WERI-Rb-1 (cell line): ENCODE measurements at regions not wholly inside any gene's neighbourhood (a gene's known extent, or its start where the extent isn't known, plus 50 kb on each side); places are given as distances from the start of the nearest gene placed in this dataset.

Experiments used
- DNase-seq: peaks from one replicate; pipeline ENCODE4 v3.0.0-alpha.2; 2020
- H3K27ac ChIP-seq: fragments of 250-450 bp; sonication (Bioruptor Pico); 2 replicates; pipeline ENCODE4 v1.5.1; 2020; ENCODE audit warnings: mild to moderate bottlenecking, moderate library complexity
- H3K27me3 ChIP-seq: fragments of 250-450 bp; sonication (Bioruptor Pico); 2 replicates; pipeline ENCODE4 v1.5.1; 2021; ENCODE audit warnings: mild to moderate bottlenecking, low read depth, moderate library complexity; ENCODE audit not compliant: insufficient read depth, severe bottlenecking
- H3K36me3 ChIP-seq: fragments of 250-450 bp; sonication (Bioruptor Pico); 2 replicates; pipeline ENCODE4 v1.5.1; 2020; ENCODE audit warnings: mild to moderate bottlenecking, moderate library complexity
- H3K4me3 ChIP-seq: 2 replicates; pipeline ENCODE4 v1.5.1; 2011; ENCODE audit warnings: low read depth, mild to moderate bottlenecking, control low read depth, low read length
- H3K9me3 ChIP-seq: fragments of 250-450 bp; sonication (Bioruptor Pico); 2 replicates; pipeline ENCODE4 v1.5.1; 2021; ENCODE audit warnings: mild to moderate bottlenecking, moderate library complexity; ENCODE audit not compliant: severe bottlenecking
- TF ChIP-seq, protein P1 (sequence below): IDR thresholded peaks from 2 replicates; pipeline ENCODE4 v1.5.1; 2011; ENCODE audit warnings: low read depth, mild to moderate bottlenecking, control low read depth, inconsistent platforms, low read length

DNA sequence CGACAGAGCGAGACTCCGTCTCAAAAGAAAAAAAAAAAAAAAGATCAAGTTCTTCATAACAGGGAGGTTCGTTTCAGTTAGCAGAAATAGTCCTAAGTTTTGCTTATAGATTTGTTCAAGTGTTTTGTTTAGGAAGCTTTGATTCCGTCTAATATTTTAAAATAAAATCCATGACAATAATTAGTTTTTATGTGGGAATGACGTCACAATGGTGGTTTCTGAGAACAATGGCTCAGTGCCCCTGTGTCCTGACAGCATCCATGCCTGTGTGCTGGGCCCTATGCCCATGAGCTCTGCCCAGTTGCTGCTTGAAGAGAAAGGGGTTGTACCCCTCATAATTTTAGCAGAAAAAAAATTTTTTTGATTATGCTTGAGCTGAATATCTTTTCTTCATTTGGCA lies 134.0 kb downstream of the SST start:
- H3K4me3 ChIP-seq: no peak overlapping the region
- TF ChIP-seq, protein P1, sequence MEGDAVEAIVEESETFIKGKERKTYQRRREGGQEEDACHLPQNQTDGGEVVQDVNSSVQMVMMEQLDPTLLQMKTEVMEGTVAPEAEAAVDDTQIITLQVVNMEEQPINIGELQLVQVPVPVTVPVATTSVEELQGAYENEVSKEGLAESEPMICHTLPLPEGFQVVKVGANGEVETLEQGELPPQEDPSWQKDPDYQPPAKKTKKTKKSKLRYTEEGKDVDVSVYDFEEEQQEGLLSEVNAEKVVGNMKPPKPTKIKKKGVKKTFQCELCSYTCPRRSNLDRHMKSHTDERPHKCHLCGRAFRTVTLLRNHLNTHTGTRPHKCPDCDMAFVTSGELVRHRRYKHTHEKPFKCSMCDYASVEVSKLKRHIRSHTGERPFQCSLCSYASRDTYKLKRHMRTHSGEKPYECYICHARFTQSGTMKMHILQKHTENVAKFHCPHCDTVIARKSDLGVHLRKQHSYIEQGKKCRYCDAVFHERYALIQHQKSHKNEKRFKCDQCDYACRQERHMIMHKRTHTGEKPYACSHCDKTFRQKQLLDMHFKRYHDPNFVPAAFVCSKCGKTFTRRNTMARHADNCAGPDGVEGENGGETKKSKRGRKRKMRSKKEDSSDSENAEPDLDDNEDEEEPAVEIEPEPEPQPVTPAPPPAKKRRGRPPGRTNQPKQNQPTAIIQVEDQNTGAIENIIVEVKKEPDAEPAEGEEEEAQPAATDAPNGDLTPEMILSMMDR: no peak
- DNase-seq: no peak
- H3K27ac ChIP-seq: no peak overlapping the region
- no peaks in the 10 kb centered on the region for H3K36me3 ChIP-seq
- H3K27me3 ChIP-seq: peaks cover 12% of the 10 kb centered on the region
- H3K9me3 ChIP-seq: peaks cover 4% of the 10 kb centered on the region

DNA sequence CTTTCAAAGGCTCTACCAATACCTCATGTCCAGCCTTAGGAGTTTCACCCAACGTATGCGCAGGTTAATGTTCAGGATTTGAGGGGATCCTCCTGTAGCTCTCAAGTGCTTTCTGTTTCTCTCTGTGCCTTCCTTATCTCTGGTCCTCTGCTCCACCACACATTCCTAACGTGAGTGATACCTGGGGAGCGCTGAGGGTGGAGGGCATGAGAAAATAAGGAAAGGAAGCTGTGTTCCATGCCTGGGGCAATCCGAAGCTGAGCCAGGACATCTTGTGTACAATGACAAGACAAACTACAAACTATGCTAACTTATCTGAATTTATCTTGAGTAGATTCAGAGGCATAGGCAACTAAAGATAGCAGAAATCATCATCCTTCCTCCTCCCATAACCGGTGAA lies 136.4 kb downstream of the SST start:
- Histone ChIP-seq H3K4me3 (no peak overlapping the region), H3K27me3 (peaks cover 12% of the 10 kb centered on the region), H3K9me3 (no peaks in the 10 kb centered on the region), H3K36me3 (no peaks in the 10 kb centered on the region), H3K27ac (no peak overlapping the region)
- TF ChIP-seq, protein P1: no peak
- no peak for DNase-seq

DNA sequence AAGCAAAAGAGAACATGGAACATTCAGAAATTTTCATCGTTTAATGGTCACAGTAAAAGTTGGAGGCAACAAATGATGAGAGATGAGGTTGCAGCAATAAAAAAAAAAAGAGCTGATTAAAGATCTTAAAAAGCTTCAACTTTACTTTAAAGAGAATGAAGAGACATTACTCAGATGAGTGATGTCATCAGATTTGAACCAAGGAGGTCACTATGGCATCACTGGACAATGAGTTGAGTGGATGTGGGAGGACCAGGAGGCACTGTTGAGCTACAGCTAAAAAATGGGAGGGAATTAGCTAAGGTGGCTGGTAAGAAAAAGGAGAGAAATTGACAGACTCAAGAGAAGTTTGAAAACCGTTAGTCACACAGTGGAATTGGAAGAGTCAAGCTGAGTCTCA lies 138.4 kb downstream of the SST start:
- peaks cover 6% of the 10 kb centered on the region for H3K27me3 ChIP-seq
- no peaks in the 10 kb centered on the region for H3K36me3 ChIP-seq
- no peak for DNase-seq
- TF ChIP-seq, protein P1: no peak
- no peaks in the 10 kb centered on the region for H3K9me3 ChIP-seq
- no peak overlapping the region for H3K4me3 ChIP-seq
- H3K27ac ChIP-seq: no peak overlapping the region

DNA sequence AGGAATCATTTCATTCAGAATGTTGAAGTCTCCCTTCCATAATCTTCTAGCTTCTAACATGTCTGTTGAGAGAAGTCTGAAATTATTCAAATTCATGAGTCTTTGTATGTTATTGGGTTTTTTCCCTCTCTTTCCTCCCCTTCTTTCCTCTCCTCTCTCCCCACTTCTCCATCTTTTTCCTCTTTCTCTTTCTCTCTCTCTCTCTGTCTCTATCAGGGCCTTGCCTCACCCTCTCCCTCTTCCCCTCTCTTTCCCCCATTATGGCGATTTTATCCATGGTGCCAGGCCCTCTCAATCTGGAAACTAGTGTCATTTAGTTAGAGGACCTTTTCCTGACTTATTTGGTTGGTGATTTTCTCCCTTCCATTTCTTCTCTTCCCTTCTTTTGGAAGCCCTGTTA lies 147.3 kb downstream of the SST start:
- Histone ChIP-seq H3K27me3 (peaks cover 2% of the 10 kb centered on the region), H3K9me3 (no peaks in the 10 kb centered on the region), H3K27ac (no peak overlapping the region), H3K36me3 (no peaks in the 10 kb centered on the region), H3K4me3 (no peak overlapping the region)
- TF ChIP-seq, protein P1: no peak
- no peak for DNase-seq

DNA sequence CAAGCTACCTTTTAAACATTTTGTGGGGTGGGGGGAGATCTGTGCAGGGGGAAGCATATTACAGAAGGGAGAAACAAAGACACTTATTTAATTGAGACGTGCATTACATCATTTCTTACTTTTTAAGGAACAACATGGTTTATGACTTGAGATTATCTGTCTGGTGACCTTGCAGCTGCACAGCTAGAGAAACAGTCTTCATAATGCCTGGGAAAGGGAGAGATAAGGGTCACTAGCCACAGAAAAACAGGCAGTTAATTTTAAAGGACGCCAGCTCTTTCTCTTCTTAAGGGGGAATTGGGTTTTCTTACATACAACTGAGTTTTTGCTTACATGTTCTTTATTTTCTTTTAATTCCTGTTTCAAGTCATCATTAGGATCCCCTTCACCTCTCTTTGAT lies 147.9 kb downstream of the SST start:
- no peak for DNase-seq

DNA sequence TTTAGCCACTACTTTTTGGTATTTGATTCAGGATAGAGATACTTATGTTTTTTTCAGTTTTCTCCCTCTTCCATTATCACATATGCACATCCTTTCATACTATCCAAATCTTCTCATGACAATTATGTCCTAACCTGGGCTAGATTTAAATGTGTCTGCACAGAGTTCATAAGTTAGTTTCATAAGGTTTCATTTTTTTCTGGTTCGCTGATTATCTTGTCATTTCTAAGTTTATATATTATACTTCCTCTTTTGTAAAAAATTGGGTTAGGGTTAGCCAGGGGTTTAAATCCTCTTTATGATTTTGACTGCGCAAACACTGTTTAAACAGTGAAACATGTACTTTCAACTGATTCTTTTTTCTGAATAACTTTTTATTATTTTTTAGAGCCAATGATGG lies 148.6 kb downstream of the SST start:
- no peak overlapping the region for H3K27ac ChIP-seq
- no peak overlapping the region for H3K4me3 ChIP-seq
- no peaks in the 10 kb centered on the region for H3K36me3 ChIP-seq
- H3K9me3 ChIP-seq: no peaks in the 10 kb centered on the region
- DNase-seq: no peak
- peaks cover 2% of the 10 kb centered on the region for H3K27me3 ChIP-seq
- TF ChIP-seq, protein P1: no peak

More for the DNA sequence above, 147.9 kb downstream of the SST start:
- Histone ChIP-seq H3K9me3 (no peaks in the 10 kb centered on the region), H3K27ac (no peak overlapping the region), H3K4me3 (no peak overlapping the region), H3K27me3 (peaks cover 2% of the 10 kb centered on the region), H3K36me3 (no peaks in the 10 kb centered on the region)
- TF ChIP-seq, protein P1: no peak
